Spleen (tissue), 11 donors: ENCODE measurements at regions not wholly inside any gene's neighbourhood (a gene's known extent, or its start where the extent isn't known, plus 50 kb on each side); places are given as distances from the start of the nearest gene placed in this dataset.

ENCODE experiments used
- DNase-seq: peaks from one replicate; pipeline ENCODE4 v3.0.0-alpha.2; 2020
- H3K27ac ChIP-seq, 8 donors: fragments of 200-600 bp; sonication (generic) in 7 of 8; 1 replicate in 4 of 8; 2 replicates in 4 of 8; pipeline versions ENCODE4 v1.5.0 to v1.8.0; 2016 to 2021; ENCODE audit warnings: inconsistent platforms in 4 of 8, mild to moderate bottlenecking in 4 of 8, moderate library complexity in 1 of 8
- H3K27me3 ChIP-seq, 7 donors: fragments of 200-600 bp; sonication (generic) in 6 of 7; replicated peaks in 1 of 7; 1 replicate in 4 of 7; 2 replicates in 3 of 7; pipeline versions ENCODE4 v1.5.0 to v1.8.0; 2016 to 2021; ENCODE audit warnings: inconsistent platforms in 3 of 7, mild to moderate bottlenecking in 1 of 7
- H3K36me3 ChIP-seq, 6 donors: fragments of 200-600 bp; sonication (generic) in 5 of 6; 1 replicate in 4 of 6; 2 replicates in 2 of 6; pipeline versions ENCODE4 v1.5.0 to v1.8.0; 2016 to 2021; ENCODE audit warnings: inconsistent platforms in 2 of 6
- H3K4me1 ChIP-seq, 6 donors: fragments of 200-600 bp; sonication (generic) in 5 of 6; 1 replicate in 3 of 6; 2 replicates in 3 of 6; pipeline versions ENCODE4 v1.5.0 to v1.8.0; 2016 to 2021; ENCODE audit warnings: inconsistent platforms in 3 of 6
- H3K4me3 ChIP-seq, 8 donors: fragments of 200-600 bp; sonication (generic) in 7 of 8; 1 replicate in 4 of 8; 2 replicates in 4 of 8; pipeline versions ENCODE4 v1.5.0 to v1.8.0; 2016 to 2021; ENCODE audit warnings: inconsistent platforms in 4 of 8, mild to moderate bottlenecking in 4 of 8, moderate library complexity in 2 of 8
- H3K9me3 ChIP-seq, 8 donors: fragments of 200-600 bp; sonication (generic) in 7 of 8; 1 replicate in 4 of 8; 2 replicates in 4 of 8; pipeline versions ENCODE4 v1.5.0 to v1.8.0; 2016 to 2021; ENCODE audit warnings: inconsistent platforms in 4 of 8
- CTCF ChIP-seq, 11 experiments: fragments of 200-600 bp in 7 of 11; fragments of 450-650 bp in 4 of 11; sonication (generic) in 4 of 11; IDR thresholded peaks in 8 of 11; conservative IDR thresholded peaks in 3 of 11; 1 replicate in 7 of 11; 2 replicates in 4 of 11; pipeline versions ENCODE4 v1.4.0 to v1.8.0; 2016 to 2021; ENCODE audit warnings: antibody characterized with exemption in 11 of 11, inconsistent platforms in 4 of 11, mild to moderate bottlenecking in 1 of 11
- POLR2A ChIP-seq, 3 donors: fragments of 450-650 bp; IDR thresholded peaks; one replicate each; pipeline ENCODE4 v1.5.1; 2017; ENCODE audit warnings: antibody characterized with exemption in 3 of 3, mild to moderate bottlenecking in 1 of 3
- POLR2AphosphoS5 ChIP-seq, 3 donors: sonication (generic); formaldehyde crosslinking; IDR thresholded peaks; one replicate each; pipeline ENCODE4 v1.5.1; 2017; ENCODE audit warnings: antibody characterized with exemption in 3 of 3
- WGBS, 5 donors: extraction: QIAGEN DNeasy Blood & Tissue Kit in 3 of 5; methylation state at CpG; one replicate each; pipeline versions ENCODE4 v1.1.5 to v1.1.7; 2013 to 2018; 5-methylcytosine and 5-hydroxymethylcytosine counted together
- intact Hi-C: fragments of 100-400 bp; cut with DNase I; formaldehyde crosslinking; loops from one replicate; pipeline ENCODE4 v1.15.0; 2023; ENCODE audit warnings: low total_unique reads
- donor health status: healthy with polysubstance abuse.
- donor health status: DM: no; HTN: no; CAD: no; lungs with moderate emphysema.
- donor health status: DM: no; HTN: no; CAD: no.
- donor health status: Bipolar disorder and iron deficiency.
- donor health status: healthy.
- donor health status: DM: no; HTN: no; CAD: no.
- donor health status: DM: yes; HTN: yes; CAD: no.

- H3K9me3 ChIP-seq, result peaks cover 0 to 3% (median 2%) of the 10 kb centered on the region in 8 donors
- H3K4me1 ChIP-seq, result no peaks in the 10 kb centered on the region
- 80 to 94% (median 88%) methylated on average over 4 of the region's 4 CpGs for WGBS, 5 donors
- no peaks in the 10 kb centered on the region for H3K36me3 ChIP-seq
- TF ChIP-seq POLR2AphosphoS5 (IDR thresholded peaks at IDR 0.05) (no peak), POLR2A (IDR thresholded peaks at IDR 0.05) (no peak), CTCF (IDR thresholded peaks at IDR 0.05 in 8 of 11, conservative IDR thresholded peaks at IDR 0.05 in 3 of 11) (no peak)
- no peak for DNase-seq
- H3K4me3 ChIP-seq, result no peak overlapping the region
- intact Hi-C loops, result no loop called here
- H3K27me3 ChIP-seq, result peaks cover 0 to 5% (median 0%) of the 10 kb centered on the region in 7 donors
- no peak overlapping the region for H3K27ac ChIP-seq
Measured at GRCh38 chr1:229088711-229089110, 182.2 kb upstream of the RAB4A start.

- Histone ChIP-seq H3K4me1 (no peaks in the 10 kb centered on the region), H3K9me3 (no peaks in the 10 kb centered on the region), H3K27ac (no peak overlapping the region), H3K4me3 (no peak overlapping the region), H3K36me3 (no peaks in the 10 kb centered on the region), H3K27me3 (peaks cover 0 to 5% (median 0%) of the 10 kb centered on the region in 7 donors)
- intact Hi-C loops, result no loop called here
- no peak for DNase-seq
- no peak for TF ChIP-seq POLR2AphosphoS5 (IDR thresholded peaks at IDR 0.05)
- no peak for TF ChIP-seq POLR2A (IDR thresholded peaks at IDR 0.05)
- TF ChIP-seq CTCF (IDR thresholded peaks at IDR 0.05 in 8 of 11, conservative IDR thresholded peaks at IDR 0.05 in 3 of 11), result no peak
- WGBS, 5 donors, result 62 to 78% (median 69%) methylated on average over 4 of the region's 4 CpGs
Measured at GRCh38 chr1:229089586-229090208, 181.2 kb upstream of the RAB4A start.

- DNase-seq, result no peak
- Histone ChIP-seq H3K36me3 (no peaks in the 10 kb centered on the region), H3K27ac (no peak overlapping the region), H3K4me1 (no peaks in the 10 kb centered on the region), H3K27me3 (peaks cover 0 to 5% (median 0%) of the 10 kb centered on the region in 7 donors), H3K9me3 (peaks cover 0 to 8% (median 2%) of the 10 kb centered on the region in 8 donors), H3K4me3 (no peak overlapping the region)
- TF ChIP-seq POLR2AphosphoS5 (IDR thresholded peaks at IDR 0.05) (no peak), CTCF (IDR thresholded peaks at IDR 0.05 in 8 of 11, conservative IDR thresholded peaks at IDR 0.05 in 3 of 11) (no peak), POLR2A (IDR thresholded peaks at IDR 0.05) (no peak)
- 75 to 90% (median 85%) methylated on average over 7 of the region's 7 CpGs for WGBS, 5 donors
- intact Hi-C loops, result no loop called here
Measured at GRCh38 chr1:229091721-229092136, 179.2 kb upstream of the RAB4A start.

GRCh38 chr1:229092377-229093237 lies 178.3 kb upstream of the RAB4A start:
- TF ChIP-seq POLR2AphosphoS5 (IDR thresholded peaks at IDR 0.05), result no peak
- TF ChIP-seq CTCF (IDR thresholded peaks at IDR 0.05 in 8 of 11, conservative IDR thresholded peaks at IDR 0.05 in 3 of 11), result no peak
- TF ChIP-seq POLR2A (IDR thresholded peaks at IDR 0.05), result no peak
- intact Hi-C loops, result no loop called here

More at GRCh38 chr1:229092377-229093237, 178.3 kb upstream of the RAB4A start:
- Histone ChIP-seq H3K36me3 (no peaks in the 10 kb centered on the region), H3K4me1 (no peaks in the 10 kb centered on the region), H3K27ac (no peak overlapping the region), H3K9me3 (peaks cover 0 to 8% (median 2%) of the 10 kb centered on the region in 8 donors), H3K27me3 (peaks cover 0 to 4% (median 0%) of the 10 kb centered on the region in 7 donors), H3K4me3 (no peak overlapping the region)
- WGBS, 5 donors, result 68 to 82% (median 75%) methylated on average over 8 of the region's 8 CpGs
- DNase-seq, result no peak
